SK-N-MC (cell line): ENCODE measurements at regions not wholly inside any gene's neighbourhood (a gene's known extent, or its start where the extent isn't known, plus 50 kb on each side); places are given as distances from the start of the nearest gene placed in this dataset.
A peak's percentile ranks its signal among the peaks of the same experiment; 100 is the strongest.

ENCODE experiments used
- EZH2 ChIP-seq: fragments of 200-600 bp; sonication (generic); IDR thresholded peaks from one replicate; pipeline ENCODE4 v1.6.1; 2017; ENCODE audit warnings: antibody characterized with exemption
- FOXP2 ChIP-seq: optimal IDR thresholded peaks from 2 replicates; pipeline ENCODE3; 2011; ENCODE audit warnings: mild to moderate bottlenecking, moderate library complexity; ENCODE audit not compliant: insufficient read depth; ENCODE audit errors: extremely low read length, control extremely low read depth
- POLR2AphosphoS5 ChIP-seq: IDR thresholded peaks from 2 replicates; pipeline ENCODE4 v1.6.1; 2012; ENCODE audit warnings: mild to moderate bottlenecking, low read depth, low read length, borderline replicate concordance

DNA sequence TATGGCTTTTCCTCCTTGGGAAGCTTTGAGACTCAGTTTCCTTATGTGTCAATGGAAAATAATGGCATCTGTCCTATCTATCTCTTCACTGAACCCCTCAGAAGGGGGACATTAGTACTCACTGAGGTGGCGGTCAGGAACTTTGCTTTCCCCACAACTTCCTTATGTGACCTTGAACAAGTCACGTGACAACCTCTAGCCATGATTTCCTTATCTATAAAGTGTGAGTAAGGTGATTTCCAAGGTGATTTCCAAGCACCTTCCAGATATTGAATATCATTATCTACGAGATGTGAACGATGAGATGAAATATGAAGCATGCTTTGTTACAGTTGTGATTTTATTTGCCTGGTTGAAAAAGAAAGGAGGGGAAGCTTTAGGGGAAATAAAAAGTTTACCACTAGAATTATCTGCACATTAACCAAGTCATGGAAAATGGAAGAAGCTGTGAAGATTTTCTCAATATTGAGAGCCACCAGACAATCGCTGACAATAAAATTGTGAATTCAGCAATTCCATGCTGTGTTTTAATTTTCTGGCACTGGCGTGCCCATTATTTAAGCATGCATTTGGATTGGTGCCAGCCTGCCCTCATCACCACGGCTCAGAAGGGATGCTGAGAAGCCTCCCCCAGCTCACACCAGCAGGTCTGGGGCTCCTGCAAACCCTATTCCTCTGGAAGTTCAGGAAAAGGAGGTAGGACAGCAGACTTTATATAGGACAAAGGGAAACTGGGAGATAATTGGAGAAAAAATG, 255.3 kb downstream of the CD83 start:
- no peak for TF ChIP-seq EZH2
- TF ChIP-seq POLR2AphosphoS5, result peak; percentile 70; the same call in 1 of the 2 replicates
- no peak for TF ChIP-seq FOXP2
